ENCODE measurements at regions not wholly inside any gene's neighbourhood (a gene's known extent, or its start where the extent isn't known, plus 50 kb on each side); places are given as distances from the start of the nearest gene placed in this dataset.

- TF ChIP-seq RAD21 (IDR thresholded peaks at IDR 0.05) (no peak), NR2F2 (IDR thresholded peaks at IDR 0.05) (no peak), RXRA (IDR thresholded peaks at IDR 0.05) (no peak)
These were observed 120.4 kb upstream of the GGTLC1 start (continued) for GRCh38 chr20:24109008-24109407.

- Histone ChIP-seq H3K27ac (ENCODE audit: low read depth in 1 of 2, low read length in 2 of 2) (no peak overlapping the region), H3K4me3 (ENCODE audit: low read depth in 1 of 3, low read length in 3 of 3) (no peak overlapping the region), H3K9ac (ENCODE audit: low read depth in 1 of 2, low read length in 2 of 2) (no peak overlapping the region), H3K4me1 (ENCODE audit: control insufficient read depth in 4 of 4, insufficient read depth in 4 of 4, low read length in 3 of 4) (peaks cover 0 to 12% (median 6%) of the 10 kb centered on the region in 4 donors), H3K9me3 (ENCODE audit: control insufficient read depth in 4 of 4, low read length in 3 of 4) (no peaks in the 10 kb centered on the region), H3K36me3 (ENCODE audit: control insufficient read depth in 4 of 4, insufficient read depth in 3 of 4, low read depth in 1 of 4, low read length in 3 of 4) (no peaks in the 10 kb centered on the region), H3K27me3 (ENCODE audit: control insufficient read depth in 4 of 4, insufficient read depth in 4 of 4, low read length in 3 of 4) (no peaks in the 10 kb centered on the region)
- WGBS: 85% methylated on average over 3 of the region's 3 CpGs
- TF ChIP-seq RXRA (IDR thresholded peaks at IDR 0.05): no peak
- no peak for TF ChIP-seq ZBTB33 (IDR thresholded peaks at IDR 0.05)
- TF ChIP-seq JUND (IDR thresholded peaks at IDR 0.05): no peak
- TF ChIP-seq REST (IDR thresholded peaks at IDR 0.05): no peak
- no peak for TF ChIP-seq FOXA1 (IDR thresholded peaks at IDR 0.05)
- TF ChIP-seq NR2F2 (IDR thresholded peaks at IDR 0.05): no peak
- no peak for TF ChIP-seq TAF1 (conservative IDR thresholded peaks at IDR 0.05)
- no peak for TF ChIP-seq HNF4G (IDR thresholded peaks at IDR 0.05)
- no peak for TF ChIP-seq RAD21 (IDR thresholded peaks at IDR 0.05)
- TF ChIP-seq MAX (IDR thresholded peaks at IDR 0.05): no peak
- TF ChIP-seq SP1 (IDR thresholded peaks at IDR 0.05): no peak
- no peak for TF ChIP-seq EGR1 (IDR thresholded peaks at IDR 0.05; ENCODE audit: low read depth in 2 of 2)
- TF ChIP-seq FOXA2 (IDR thresholded peaks at IDR 0.05): no peak
- no peak for TF ChIP-seq YY1 (IDR thresholded peaks at IDR 0.05)
- no peak for TF ChIP-seq CTCF (IDR thresholded peaks at IDR 0.05; ENCODE audit: low read depth, low read length, missing input control)
- no peak for TF ChIP-seq ATF3 (IDR thresholded peaks at IDR 0.05)
- TF ChIP-seq GABPA (IDR thresholded peaks at IDR 0.05 in 1 of 2, conservative IDR thresholded peaks at IDR 0.05 in 1 of 2): no peak
- no peak for TF ChIP-seq HNF4A (conservative IDR thresholded peaks at IDR 0.05)
- DNase-seq (ENCODE audit: low spot score): no peak
These were observed 120.0 kb upstream of the GGTLC1 start for GRCh38 chr20:24108581-24108980.
